ENCODE measurements at regions not wholly inside any gene's neighbourhood (a gene's known extent, or its start where the extent isn't known, plus 50 kb on each side); places are given as distances from the start of the nearest gene placed in this dataset.

DNA sequence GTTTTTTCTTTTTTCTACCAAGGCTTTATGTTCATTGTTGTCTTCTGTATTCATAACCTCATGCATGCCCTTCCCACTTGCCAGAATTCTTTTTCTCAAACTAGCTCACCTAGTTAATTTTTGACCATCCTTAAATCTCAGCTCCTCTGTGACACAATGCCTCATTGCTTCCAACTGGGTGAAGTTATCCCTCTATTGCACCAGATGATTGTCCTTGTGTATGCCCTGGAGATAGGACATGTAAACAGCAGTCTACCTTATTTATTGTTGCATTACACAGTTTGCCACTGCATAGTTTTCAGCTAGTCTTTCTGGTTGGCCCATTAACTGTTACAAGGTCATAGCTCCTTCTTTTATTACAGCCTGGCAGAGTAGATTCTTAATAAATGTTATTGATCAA is 763.1 kb upstream of the COBL start:
- no peaks in the 10 kb centered on the region for H3K4me1 ChIP-seq (ENCODE audit: insufficient read depth)
- no peak overlapping the region for H3K27ac ChIP-seq (ENCODE audit: low read depth)
- no peaks in the 10 kb centered on the region for H3K36me3 ChIP-seq (ENCODE audit: insufficient read depth)
- no peak for DNase-seq (ENCODE audit: extremely low spot score)
- no peak overlapping the region for H3K4me3 ChIP-seq (ENCODE audit: low read depth, low read length)

- WGBS: 83% methylated on average over 2 of the region's 2 CpGs
- Histone ChIP-seq H3K36me3 (ENCODE audit: insufficient read depth) (no peaks in the 10 kb centered on the region), H3K27ac (ENCODE audit: low read depth) (no peak overlapping the region), H3K4me1 (ENCODE audit: insufficient read depth) (no peaks in the 10 kb centered on the region), H3K4me3 (ENCODE audit: low read depth, low read length) (no peak overlapping the region)
- no peak for DNase-seq (ENCODE audit: extremely low spot score)
Observed at GRCh38 chr7:52077571-52077970, 761.0 kb upstream of the COBL start.

DNA sequence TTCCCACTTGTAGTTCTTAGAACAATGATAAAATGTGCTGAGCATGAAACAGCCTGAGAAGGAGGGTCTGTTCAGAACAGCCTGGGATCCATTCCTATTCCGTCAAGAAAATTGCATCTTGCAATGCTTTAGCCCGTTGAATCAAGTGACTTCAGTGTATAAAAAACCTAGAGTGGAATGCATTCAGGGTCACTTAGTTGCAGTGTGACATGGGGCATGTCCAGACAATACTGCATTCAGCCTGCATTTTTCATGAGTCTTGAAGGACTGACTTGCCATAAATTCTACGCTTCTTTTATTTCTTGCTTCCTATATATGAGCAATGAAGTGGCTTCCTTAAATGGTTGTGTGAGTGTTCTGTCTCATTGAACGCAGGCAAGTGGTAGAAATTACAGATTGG is 758.3 kb upstream of the COBL start:
- no peak overlapping the region for H3K27ac ChIP-seq (ENCODE audit: low read depth)
- DNase-seq (ENCODE audit: extremely low spot score): no peak
- 75% methylated on average over 4 of the region's 4 CpGs for WGBS
- no peak overlapping the region for H3K4me3 ChIP-seq (ENCODE audit: low read depth, low read length)
- H3K36me3 ChIP-seq (ENCODE audit: insufficient read depth): no peaks in the 10 kb centered on the region
- no peaks in the 10 kb centered on the region for H3K4me1 ChIP-seq (ENCODE audit: insufficient read depth)

DNA sequence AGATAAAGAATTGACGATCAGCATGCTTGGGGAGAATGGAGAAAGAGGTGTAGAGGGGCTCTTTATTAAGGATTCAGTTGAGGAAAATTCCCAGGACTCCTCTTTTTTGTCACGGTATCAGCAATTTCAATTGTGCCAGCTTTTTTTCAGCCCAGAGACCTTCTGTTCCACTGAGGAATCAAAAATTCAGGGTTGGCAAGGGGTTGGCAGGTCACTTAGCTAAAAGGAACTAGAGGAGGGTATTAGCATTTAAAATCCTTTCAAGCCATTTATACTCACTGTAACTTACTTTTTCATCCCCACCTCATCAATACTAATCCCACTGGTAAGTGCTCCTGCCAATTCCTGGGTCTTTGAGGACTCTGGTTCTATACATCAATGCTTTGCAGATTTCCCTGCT is 757.5 kb upstream of the COBL start:
- WGBS: 77% methylated on average over 2 of the region's 2 CpGs
- no peak overlapping the region for H3K27ac ChIP-seq (ENCODE audit: low read depth)
- DNase-seq (ENCODE audit: extremely low spot score): no peak

DNA sequence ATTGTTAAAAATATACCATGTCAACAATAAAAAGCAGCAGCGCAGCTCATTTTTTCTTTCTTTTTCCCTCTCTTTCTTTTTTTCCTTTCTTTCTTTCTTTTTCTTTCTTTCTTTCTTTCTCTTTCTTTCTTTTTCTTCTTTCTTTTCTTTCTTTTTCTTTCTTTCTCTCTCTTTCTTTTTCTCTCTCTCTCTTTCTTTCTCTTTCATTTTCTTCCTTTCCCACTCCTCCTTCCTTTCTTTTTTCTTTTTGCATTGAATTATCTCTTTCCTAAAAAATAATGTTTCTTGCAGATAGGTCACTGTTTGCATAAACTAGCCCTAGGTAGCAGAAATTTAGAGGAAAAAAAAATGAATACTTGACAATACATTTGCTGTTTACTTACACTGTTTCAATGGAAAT is 755.1 kb upstream of the COBL start:
- 0% methylated on average over 1 of the region's 1 CpG for WGBS
- no peaks in the 10 kb centered on the region for H3K4me1 ChIP-seq (ENCODE audit: insufficient read depth)

More for the DNA sequence above, 757.5 kb upstream of the COBL start:
- Histone ChIP-seq H3K4me3 (ENCODE audit: low read depth, low read length) (no peak overlapping the region), H3K36me3 (ENCODE audit: insufficient read depth) (no peaks in the 10 kb centered on the region), H3K4me1 (ENCODE audit: insufficient read depth) (no peaks in the 10 kb centered on the region)

DNA sequence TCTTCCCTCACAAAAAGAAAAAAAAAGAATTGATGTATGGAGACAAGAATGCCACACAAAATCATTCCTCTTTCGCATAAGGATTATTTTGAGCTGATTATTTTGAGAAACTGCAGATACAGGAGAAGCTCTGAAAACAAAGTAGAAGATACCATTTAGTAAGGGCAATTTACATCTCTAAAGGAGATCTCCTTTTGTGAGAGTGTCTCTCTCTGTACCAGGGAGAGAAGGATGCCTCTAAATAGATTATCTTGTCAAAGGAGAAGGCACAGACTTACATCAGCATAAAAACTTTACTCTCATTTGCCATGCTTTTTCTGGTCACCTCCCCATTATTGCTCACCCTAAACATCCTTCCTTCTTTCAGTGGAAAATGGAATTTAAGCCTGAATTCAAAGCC is 747.9 kb upstream of the COBL start:
- Histone ChIP-seq H3K4me3 (ENCODE audit: low read depth, low read length) (no peak overlapping the region), H3K4me1 (ENCODE audit: insufficient read depth) (no peaks in the 10 kb centered on the region), H3K36me3 (ENCODE audit: insufficient read depth) (no peaks in the 10 kb centered on the region), H3K27ac (ENCODE audit: low read depth) (no peak overlapping the region)
- 88% methylated on average over 1 of the region's 1 CpG for WGBS
- DNase-seq (ENCODE audit: extremely low spot score): no peak

More for the DNA sequence above, 755.1 kb upstream of the COBL start:
- Histone ChIP-seq H3K36me3 (ENCODE audit: insufficient read depth) (no peaks in the 10 kb centered on the region), H3K4me3 (ENCODE audit: low read depth, low read length) (no peak overlapping the region), H3K27ac (ENCODE audit: low read depth) (no peak overlapping the region)
- no peak for DNase-seq (ENCODE audit: extremely low spot score)

DNA sequence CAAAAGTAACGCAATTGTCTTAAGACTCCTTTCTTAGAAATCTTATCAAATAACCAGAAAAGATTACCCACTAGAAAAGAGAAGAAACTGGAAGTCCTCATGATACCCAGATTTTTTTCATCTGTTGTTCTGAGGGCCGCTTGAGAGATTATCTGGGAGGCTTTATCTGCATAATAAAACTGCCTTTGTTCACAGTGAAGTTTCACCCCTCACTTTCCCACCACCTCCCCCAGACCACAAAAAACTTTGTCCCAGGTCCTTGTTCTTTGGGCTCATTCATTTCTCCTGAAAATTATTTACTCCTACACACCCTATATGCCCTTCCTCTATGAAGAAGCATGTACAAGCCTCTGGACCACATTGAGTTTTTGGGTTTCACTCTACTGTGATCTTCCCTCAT is 745.1 kb upstream of the COBL start:
- no peak for DNase-seq (ENCODE audit: extremely low spot score)
- 55% methylated on average over 2 of the region's 2 CpGs for WGBS
- H3K36me3 ChIP-seq (ENCODE audit: insufficient read depth): no peaks in the 10 kb centered on the region
- no peaks in the 10 kb centered on the region for H3K4me1 ChIP-seq (ENCODE audit: insufficient read depth)
- no peak overlapping the region for H3K4me3 ChIP-seq (ENCODE audit: low read depth, low read length)
- H3K27ac ChIP-seq (ENCODE audit: low read depth): no peak overlapping the region

GRCh38 chr7:52053525-52053924 is 736.9 kb upstream of the COBL start:
- no peak for DNase-seq (ENCODE audit: extremely low spot score)
- no peak overlapping the region for H3K4me3 ChIP-seq (ENCODE audit: low read depth, low read length)
- H3K36me3 ChIP-seq (ENCODE audit: insufficient read depth): no peaks in the 10 kb centered on the region
- WGBS: 0% methylated on average over 1 of the region's 1 CpG
- no peak overlapping the region for H3K27ac ChIP-seq (ENCODE audit: low read depth)
- H3K4me1 ChIP-seq (ENCODE audit: insufficient read depth): no peaks in the 10 kb centered on the region

- DNase-seq (ENCODE audit: extremely low spot score): no peak
- 65% methylated on average over 4 of the region's 4 CpGs for WGBS
- Histone ChIP-seq H3K27ac (ENCODE audit: low read depth) (no peak overlapping the region), H3K36me3 (ENCODE audit: insufficient read depth) (no peaks in the 10 kb centered on the region), H3K4me1 (ENCODE audit: insufficient read depth) (no peaks in the 10 kb centered on the region), H3K4me3 (ENCODE audit: low read depth, low read length) (no peak overlapping the region)
Observed at GRCh38 chr7:52030722-52031121, 714.1 kb upstream of the COBL start.

- no peak overlapping the region for H3K27ac ChIP-seq (ENCODE audit: low read depth)
- no peaks in the 10 kb centered on the region for H3K4me1 ChIP-seq (ENCODE audit: insufficient read depth)
- H3K36me3 ChIP-seq (ENCODE audit: insufficient read depth): no peaks in the 10 kb centered on the region
- H3K4me3 ChIP-seq (ENCODE audit: low read depth, low read length): no peak overlapping the region
- DNase-seq (ENCODE audit: extremely low spot score): no peak
- WGBS: 76% methylated on average over 11 of the region's 11 CpGs
Observed at GRCh38 chr7:52026140-52026539, 709.5 kb upstream of the COBL start.

- Histone ChIP-seq H3K4me3 (ENCODE audit: low read depth, low read length) (no peak overlapping the region), H3K27ac (ENCODE audit: low read depth) (no peak overlapping the region), H3K4me1 (ENCODE audit: insufficient read depth) (no peaks in the 10 kb centered on the region), H3K36me3 (ENCODE audit: insufficient read depth) (no peaks in the 10 kb centered on the region)
- 48% methylated on average over 3 of the region's 3 CpGs for WGBS
- DNase-seq (ENCODE audit: extremely low spot score): no peak
Observed at GRCh38 chr7:52021343-52021742, 704.7 kb upstream of the COBL start.

DNA sequence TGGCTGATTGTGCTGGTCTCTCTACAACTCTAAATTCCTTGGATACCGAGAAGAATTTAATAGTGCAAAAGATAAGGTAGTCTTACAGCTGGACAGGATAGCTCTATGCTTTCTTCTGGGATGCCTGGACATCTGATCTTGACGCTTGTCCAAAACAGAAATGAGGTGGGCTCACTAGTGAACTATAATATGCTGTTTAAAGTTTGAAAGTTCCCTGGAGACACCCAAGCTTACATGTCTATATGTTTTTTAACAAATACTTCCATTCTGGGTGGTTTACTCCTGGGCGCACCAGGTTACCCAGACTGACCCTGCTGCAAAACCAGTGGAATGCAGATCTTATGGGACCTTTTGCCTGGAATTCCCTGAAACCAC is 702.1 kb upstream of the COBL start:
- Histone ChIP-seq H3K27ac (ENCODE audit: low read depth) (no peak overlapping the region), H3K4me3 (ENCODE audit: low read depth, low read length) (no peak overlapping the region), H3K4me1 (ENCODE audit: insufficient read depth) (no peaks in the 10 kb centered on the region), H3K36me3 (ENCODE audit: insufficient read depth) (no peaks in the 10 kb centered on the region)
- DNase-seq (ENCODE audit: extremely low spot score): no peak
- WGBS: 79% methylated on average over 3 of the region's 3 CpGs

GRCh38 chr7:52017802-52018679 is 701.4 kb upstream of the COBL start:
- WGBS: 67% methylated on average over 8 of the region's 8 CpGs
- H3K27ac ChIP-seq (ENCODE audit: low read depth): no peak overlapping the region
- H3K36me3 ChIP-seq (ENCODE audit: insufficient read depth): no peaks in the 10 kb centered on the region
- no peak for DNase-seq (ENCODE audit: extremely low spot score)
- no peaks in the 10 kb centered on the region for H3K4me1 ChIP-seq (ENCODE audit: insufficient read depth)
- no peak overlapping the region for H3K4me3 ChIP-seq (ENCODE audit: low read depth, low read length)

GRCh38 chr7:52009181-52009580 is 692.6 kb upstream of the COBL start:
- H3K36me3 ChIP-seq (ENCODE audit: insufficient read depth): no peaks in the 10 kb centered on the region
- DNase-seq (ENCODE audit: extremely low spot score): no peak

DNA sequence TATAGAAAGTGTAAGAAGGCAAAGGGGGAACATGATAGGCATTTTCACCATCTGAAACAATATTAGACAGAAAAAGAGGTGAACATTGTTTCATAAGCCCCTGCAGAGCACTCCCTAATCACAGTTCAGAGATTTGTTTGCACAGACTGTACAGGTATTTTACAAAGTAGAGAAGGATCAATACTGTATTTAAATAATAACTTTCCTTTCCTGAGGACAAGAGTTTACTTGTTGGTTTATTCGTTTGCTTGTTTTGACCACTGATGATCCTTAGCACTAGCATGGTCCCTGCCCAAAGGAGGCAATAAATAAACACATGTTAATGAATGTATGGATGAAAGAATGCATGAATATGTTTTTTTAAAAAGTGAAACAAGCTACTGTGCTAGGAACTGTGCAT is 690.1 kb upstream of the COBL start:
- Histone ChIP-seq H3K4me1 (ENCODE audit: insufficient read depth) (no peaks in the 10 kb centered on the region), H3K27ac (ENCODE audit: low read depth) (no peak overlapping the region), H3K36me3 (ENCODE audit: insufficient read depth) (no peaks in the 10 kb centered on the region), H3K4me3 (ENCODE audit: low read depth, low read length) (no peak overlapping the region)
- no peak for DNase-seq (ENCODE audit: extremely low spot score)
- 89% methylated on average over 1 of the region's 1 CpG for WGBS

More at GRCh38 chr7:52009181-52009580, 692.6 kb upstream of the COBL start:
- H3K4me3 ChIP-seq (ENCODE audit: low read depth, low read length): no peak overlapping the region
- H3K27ac ChIP-seq (ENCODE audit: low read depth): no peak overlapping the region
- WGBS: 20% methylated on average over 1 of the region's 1 CpG
- H3K4me1 ChIP-seq (ENCODE audit: insufficient read depth): no peaks in the 10 kb centered on the region

Measured in urinary bladder (tissue), 3 donors.